ENCODE measurements at regions not wholly inside any gene's neighbourhood (a gene's known extent, or its start where the extent isn't known, plus 50 kb on each side); places are given as distances from the start of the nearest gene placed in this dataset.
"Not testable (repeated sequence)": the region's sequence is repeated elsewhere in the genome, so short reads cannot be mapped to it uniquely, and the experiment has no call there.

GRCh38 chr6:91940801-91941200, 1353.9 kb upstream of the MAP3K7 start:
- DNase-seq = no peak

GRCh38 chr6:91926827-91927226, 1340.0 kb upstream of the MAP3K7 start:
- peak in 1 of 51 donors; percentile 0 for DNase-seq

- DNase-seq = no peak
Measured at GRCh38 chr6:91926361-91926760, 1339.5 kb upstream of the MAP3K7 start.

GRCh38 chr6:91911945-91912344, 1325.1 kb upstream of the MAP3K7 start:
- no peak for DNase-seq

- DNase-seq = peak in 1 of 51 donors; percentile 15
Measured at GRCh38 chr6:91904586-91905164, 1317.8 kb upstream of the MAP3K7 start.

GRCh38 chr6:91895599-91896285, 1308.9 kb upstream of the MAP3K7 start:
- DNase-seq = peak in 1 of 51 donors; percentile 0

GRCh38 chr6:91886183-91886795, 1299.4 kb upstream of the MAP3K7 start:
- no peak for DNase-seq

- not testable (repeated sequence) for DNase-seq
Measured at GRCh38 chr6:91881791-91882190, 1294.9 kb upstream of the MAP3K7 start.

GRCh38 chr6:91879386-91879995, 1292.6 kb upstream of the MAP3K7 start:
- DNase-seq = peak in 1 of 51 donors; percentile 13

- no peak for DNase-seq
Measured at GRCh38 chr6:91877994-91878393, 1291.1 kb upstream of the MAP3K7 start.

GRCh38 chr6:91874971-91875370, 1288.1 kb upstream of the MAP3K7 start:
- no peak for DNase-seq

- DNase-seq = no peak
Measured at GRCh38 chr6:91868539-91869202, 1281.8 kb upstream of the MAP3K7 start.

GRCh38 chr6:91865889-91866288, 1279.0 kb upstream of the MAP3K7 start:
- peak in 1 of 51 donors; percentile 18 for DNase-seq

GRCh38 chr6:91864911-91865310, 1278.0 kb upstream of the MAP3K7 start:
- DNase-seq = no peak

- DNase-seq = no peak
Measured at GRCh38 chr6:91860541-91861335, 1273.9 kb upstream of the MAP3K7 start.

GRCh38 chr6:91852252-91852651, 1265.4 kb upstream of the MAP3K7 start:
- no peak for DNase-seq

- no peak for DNase-seq
Measured at GRCh38 chr6:91834813-91835212, 1247.9 kb upstream of the MAP3K7 start.

- no peak for DNase-seq
Measured at GRCh38 chr6:91827151-91827550, 1240.3 kb upstream of the MAP3K7 start.

GRCh38 chr6:91826128-91826527, 1239.3 kb upstream of the MAP3K7 start:
- DNase-seq = no peak

GRCh38 chr6:91824331-91824730, 1237.5 kb upstream of the MAP3K7 start:
- no peak for DNase-seq

- DNase-seq = no peak
Measured at GRCh38 chr6:91822581-91822980, 1235.7 kb upstream of the MAP3K7 start.
